Transverse colon (tissue), 4 donors: ENCODE measurements at regions not wholly inside any gene's neighbourhood (a gene's known extent, or its start where the extent isn't known, plus 50 kb on each side); places are given as distances from the start of the nearest gene placed in this dataset.

Experiments used
- DNase-seq: peaks from one replicate; pipeline ENCODE4 v3.0.0-alpha.2; 2019
- H3K27ac ChIP-seq, 4 donors: fragments of 200-600 bp; sonication (generic); 2 replicates each; pipeline ENCODE4 v1.5.1; 2016 to 2018; ENCODE audit warnings: inconsistent platforms in 4 of 4
- H3K27me3 ChIP-seq: fragments of 200-600 bp; sonication (generic); 2 replicates; pipeline ENCODE4 v1.5.1; 2017; ENCODE audit warnings: inconsistent platforms
- H3K36me3 ChIP-seq, 4 donors: fragments of 200-600 bp; sonication (generic); 2 replicates each; pipeline ENCODE4 v1.5.1; 2017 to 2019; ENCODE audit warnings: inconsistent platforms in 4 of 4
- H3K4me1 ChIP-seq, 4 donors: fragments of 200-600 bp; sonication (generic); 2 replicates each; pipeline ENCODE4 v1.5.1; 2017 to 2020; ENCODE audit warnings: inconsistent platforms in 4 of 4
- H3K4me3 ChIP-seq, 4 donors: fragments of 200-600 bp; sonication (generic); 1 replicate in 1 of 4; 2 replicates in 3 of 4; pipeline versions ENCODE4 v1.5.1 to v1.6.1; 2017 to 2019; ENCODE audit warnings: inconsistent platforms in 4 of 4
- H3K9me3 ChIP-seq, 2 donors: fragments of 200-600 bp; sonication (generic); 2 replicates each; pipeline ENCODE4 v1.5.1; 2017 to 2019; ENCODE audit warnings: inconsistent platforms in 2 of 2
- CTCF ChIP-seq, 5 experiments: fragments of 200-600 bp in 3 of 5; fragments of 450-650 bp in 2 of 5; sonication (generic) in 3 of 5; IDR thresholded peaks; 1 replicate in 2 of 5; 2 replicates in 3 of 5; pipeline ENCODE4 v1.5.1; 2016 to 2017; ENCODE audit warnings: antibody characterized with exemption in 5 of 5, inconsistent platforms in 3 of 5, mild to moderate bottlenecking in 2 of 5, moderate library complexity in 1 of 5
- EP300 ChIP-seq: sonication (generic); formaldehyde crosslinking; IDR thresholded peaks from one replicate; pipeline ENCODE4 v1.6.1; 2017; ENCODE audit warnings: antibody characterized with exemption, low read depth
- POLR2A ChIP-seq: fragments of 450-650 bp; IDR thresholded peaks from one replicate; pipeline ENCODE4 v1.6.1; 2016; ENCODE audit warnings: antibody characterized with exemption, mild to moderate bottlenecking, moderate library complexity
- POLR2AphosphoS5 ChIP-seq, 3 donors: sonication (generic); formaldehyde crosslinking; IDR thresholded peaks; one replicate each; pipeline ENCODE4 v1.6.1; 2016; ENCODE audit warnings: antibody characterized with exemption in 3 of 3
- WGBS, 2 donors: methylation state at CpG; one replicate each; pipeline ENCODE4 v1.1.5; 2018; ENCODE audit warnings: low coverage in 1 of 2; 5-methylcytosine and 5-hydroxymethylcytosine counted together
- in situ Hi-C, 4 donors: fragments of 200-750 bp; cut with MboI; loops; one replicate each; pipeline versions ENCODE4 v1.15.0 to v1.15.1; 2017; ENCODE audit warnings: low sequenced_read_pairs in 3 of 4, low pct_ligation_motif_present in 1 of 4, low pct_unique_long_range_greater_than_20kb in 1 of 4
- intact Hi-C: fragments of 100-400 bp; cut with DNase I; formaldehyde crosslinking; loops from one replicate; pipeline ENCODE4 v1.15.1; 2023; ENCODE audit warnings: low total_unique reads

DNA sequence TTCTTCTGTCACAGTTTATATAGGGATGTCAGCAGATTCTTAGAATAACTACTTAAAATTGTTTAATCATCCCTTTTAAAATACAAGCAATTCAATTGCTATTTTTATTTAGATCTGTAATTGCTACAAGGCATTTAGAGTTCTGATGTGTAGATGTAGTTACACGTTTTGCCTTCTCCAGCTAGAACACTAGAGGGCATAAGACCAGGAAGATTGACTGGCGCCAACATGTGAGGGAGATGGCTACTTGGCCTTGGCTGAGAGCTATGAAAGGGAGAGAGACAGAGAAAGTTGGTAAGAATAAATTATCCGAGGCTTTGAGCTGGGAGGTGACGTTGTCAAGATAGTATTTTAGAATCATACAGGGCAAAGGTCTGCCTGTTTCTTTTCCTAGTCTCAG, 563.7 kb upstream of the PRKX start:
- intact Hi-C loops: no loop called here
- in situ Hi-C loops: no loop called here

DNA sequence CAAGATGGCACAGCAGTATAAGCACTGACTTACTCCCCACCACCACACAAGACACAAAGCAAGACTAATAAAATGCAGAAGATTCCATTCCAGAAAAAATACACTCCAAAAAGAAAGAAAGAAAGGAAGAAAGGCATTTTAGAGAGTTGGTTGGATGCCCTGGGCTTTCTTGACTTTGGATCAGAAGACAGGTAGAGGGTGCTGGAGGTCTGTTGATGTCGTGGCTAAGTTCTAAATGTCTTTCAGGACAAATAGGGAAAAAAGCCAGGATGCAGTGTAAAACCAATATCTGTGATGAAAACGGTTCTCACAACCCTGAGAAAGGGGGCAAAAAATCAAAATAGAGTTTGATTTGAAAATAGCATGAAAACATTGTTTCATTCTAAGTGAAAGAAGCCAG, 555.2 kb upstream of the PRKX start:
- Histone ChIP-seq H3K9me3 (no peaks in the 10 kb centered on the region), H3K27me3 (no peaks in the 10 kb centered on the region), H3K4me3 (no peak overlapping the region), H3K4me1 (no peaks in the 10 kb centered on the region), H3K36me3 (no peaks in the 10 kb centered on the region), H3K27ac (no peak overlapping the region)
- no peak for DNase-seq
- TF ChIP-seq POLR2A (no peak), EP300 (no peak), POLR2AphosphoS5 (IDR thresholded peaks at IDR 0.05) (no peak), CTCF (IDR thresholded peaks at IDR 0.05) (no peak)
- 20 to 23% methylated on average over 1 to 2 of the region's 2 CpGs for whole genome bisulfite sequencing, 2 donors
- in situ Hi-C loops: no loop called here
- intact Hi-C loops: no loop called here

More for the DNA sequence above, 563.7 kb upstream of the PRKX start:
- no peak for TF ChIP-seq EP300
- no peak for TF ChIP-seq POLR2A
- no peak for TF ChIP-seq CTCF (IDR thresholded peaks at IDR 0.05)
- no peak for TF ChIP-seq POLR2AphosphoS5 (IDR thresholded peaks at IDR 0.05)
- DNase-seq: no peak
- Histone ChIP-seq H3K27me3 (no peaks in the 10 kb centered on the region), H3K27ac (no peak overlapping the region), H3K9me3 (no peaks in the 10 kb centered on the region), H3K4me1 (no peaks in the 10 kb centered on the region), H3K4me3 (no peak overlapping the region), H3K36me3 (no peaks in the 10 kb centered on the region)
- 47 to 74% methylated on average over 4 of the region's 4 CpGs for WGBS, 2 donors

DNA sequence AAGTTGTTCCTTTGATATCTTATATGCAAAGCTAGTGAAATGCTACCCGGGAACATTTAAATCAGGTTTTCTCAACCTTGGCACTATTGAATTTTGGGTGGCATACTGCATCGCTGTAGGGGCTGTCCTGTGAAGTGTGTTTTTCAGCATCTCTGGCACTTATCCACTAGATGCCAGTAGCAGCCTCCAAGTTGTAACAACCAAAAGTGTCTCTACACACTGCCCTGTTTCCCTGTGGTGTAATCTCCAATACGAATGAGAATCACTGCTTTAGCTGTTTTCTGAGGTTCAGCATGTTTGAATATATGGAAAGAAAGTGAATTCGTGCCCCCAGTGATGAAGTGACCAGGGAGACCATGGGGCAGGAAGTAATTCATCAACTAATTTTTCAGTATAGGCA, 551.6 kb upstream of the PRKX start:
- Histone ChIP-seq H3K36me3 (no peaks in the 10 kb centered on the region), H3K4me1 (no peaks in the 10 kb centered on the region), H3K27ac (no peak overlapping the region), H3K4me3 (no peak overlapping the region), H3K9me3 (no peaks in the 10 kb centered on the region), H3K27me3 (no peaks in the 10 kb centered on the region)
- WGBS, 2 donors: 74 to 81% methylated on average over 2 to 4 of the region's 4 CpGs
- in situ Hi-C loops: no loop called here
- TF ChIP-seq EP300 (no peak), CTCF (IDR thresholded peaks at IDR 0.05) (no peak), POLR2A (no peak), POLR2AphosphoS5 (IDR thresholded peaks at IDR 0.05) (no peak)
- no peak for DNase-seq
- intact Hi-C loops: no loop called here

DNA sequence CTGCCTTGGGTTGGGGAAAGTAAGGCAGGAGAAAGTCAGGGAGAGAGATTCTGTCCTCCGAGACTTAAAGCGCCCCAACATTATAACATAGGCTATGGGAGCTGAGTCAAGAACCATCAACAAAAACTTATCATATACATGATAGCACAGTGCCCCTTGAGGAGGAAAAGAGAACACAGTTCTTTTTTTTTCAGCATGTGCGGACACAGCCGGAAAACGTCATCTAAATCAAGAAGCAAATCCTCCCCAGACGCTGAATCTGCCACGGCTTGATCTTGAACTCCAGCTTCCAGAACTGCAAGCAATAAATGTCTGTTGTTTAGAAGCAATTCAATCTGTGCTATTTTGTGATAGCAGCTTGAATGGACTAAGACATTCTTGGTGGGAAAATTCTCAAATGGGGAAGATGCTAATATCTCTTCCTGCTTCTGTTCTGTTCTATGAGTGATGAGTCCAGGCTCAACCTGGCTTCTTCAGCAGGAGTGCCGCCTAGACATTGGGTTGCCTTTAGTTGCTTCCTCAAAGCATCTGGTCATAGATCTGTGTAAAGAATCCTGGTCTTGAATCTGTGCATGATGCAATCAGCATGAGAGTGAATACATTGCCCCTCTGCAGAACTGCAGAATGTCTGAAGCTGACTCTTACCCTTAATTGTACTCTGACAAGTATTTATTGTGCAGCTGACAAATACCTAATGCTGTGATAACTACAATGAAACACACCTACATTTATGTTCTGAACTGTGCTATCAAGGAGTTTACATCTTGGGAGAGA, 549.8 kb upstream of the PRKX start:
- TF ChIP-seq EP300 (no peak), POLR2A (no peak), POLR2AphosphoS5 (IDR thresholded peaks at IDR 0.05) (no peak), CTCF (IDR thresholded peaks at IDR 0.05) (peak in 1 of 5 experiments; percentile 5)
- DNase-seq: no peak
- H3K4me1 ChIP-seq: no peaks in the 10 kb centered on the region
- 30 to 70% methylated on average over 2 to 8 of the region's 8 CpGs for WGBS, 2 donors
- no peaks in the 10 kb centered on the region for H3K9me3 ChIP-seq
- no peak overlapping the region for H3K4me3 ChIP-seq
- H3K27me3 ChIP-seq: no peaks in the 10 kb centered on the region
- no peak overlapping the region for H3K27ac ChIP-seq
- intact Hi-C loops: no loop called here
- H3K36me3 ChIP-seq: no peaks in the 10 kb centered on the region
- in situ Hi-C loops: no loop called here
